ENCODE measurements at regions not wholly inside any gene's neighbourhood (a gene's known extent, or its start where the extent isn't known, plus 50 kb on each side); places are given as distances from the start of the nearest gene placed in this dataset.

GRCh38 chr6:130761286-130761685 is 65.9 kb upstream of the SMLR1 start:
- Histone ChIP-seq H3K9me1 (replicated peaks; ENCODE audit: control insufficient read depth, extremely low read depth, insufficient read depth, low read length) (no peaks in the 10 kb centered on the region), H3K4me2 (ENCODE audit: insufficient read depth, low read length) (no peak overlapping the region), H3K27ac (ENCODE audit: insufficient read depth, low read depth, low read length) (no peak overlapping the region), H3K4me3 (replicated peaks in 1 of 3; ENCODE audit: insufficient read depth in 1 of 3, low read depth in 1 of 3, low read length in 3 of 3) (no peak overlapping the region), H3K9ac (replicated peaks; ENCODE audit: extremely low read depth, insufficient read depth, low read length) (no peak overlapping the region), H3K79me2 (ENCODE audit: control insufficient read depth, insufficient read depth, low read length) (no peaks in the 10 kb centered on the region), H2AFZ (ENCODE audit: low read depth, low read length) (no peak overlapping the region), H4K20me1 (replicated peaks; ENCODE audit: control insufficient read depth, extremely low read depth, insufficient read depth, low read length) (no peaks in the 10 kb centered on the region), H3K9me3 (replicated peaks; ENCODE audit: control insufficient read depth, insufficient read depth, low read length) (no peaks in the 10 kb centered on the region), H3K4me1 (ENCODE audit: control insufficient read depth, extremely low read depth, insufficient read depth, low read length) (no peaks in the 10 kb centered on the region), H3K27me3 (ENCODE audit: control insufficient read depth in 2 of 2, insufficient read depth in 2 of 2, low read length in 2 of 2) (peaks cover 5 to 14% of the 10 kb centered on the region in 2 experiments), H3K36me3 (ENCODE audit: control insufficient read depth in 2 of 2, extremely low read depth in 1 of 2, insufficient read depth in 2 of 2, low read length in 2 of 2) (no peaks in the 10 kb centered on the region)
- BruUV-seq (replicated peaks): no TSS peak
- POLR2A ChIA-PET: no interaction called here
- intact Hi-C loops (cut with micrococcal nuclease): no loop called here
- CTCF ChIA-PET: interaction anchor here (0.8 to 2.7 kb wide), 7 partner anchors 13 to 468 kb away, joined by 3 to 15 read pairs (median 7); partner anchors contain the start of gene TMEM200A
- FAIRE-seq: no peak
- dilution Hi-C loops (cut with MboI; ENCODE audit: extremely low pct_ligation_motif_present, low sequenced_read_pairs): no loop called here
- DNase-seq (ENCODE audit: low read depth, low spot score): no peak
- no peak for TF ChIP-seq JUN (IDR thresholded peaks at IDR 0.05; ENCODE audit: borderline replicate concordance, insufficient read depth, insufficient read length, low read depth)

DNA sequence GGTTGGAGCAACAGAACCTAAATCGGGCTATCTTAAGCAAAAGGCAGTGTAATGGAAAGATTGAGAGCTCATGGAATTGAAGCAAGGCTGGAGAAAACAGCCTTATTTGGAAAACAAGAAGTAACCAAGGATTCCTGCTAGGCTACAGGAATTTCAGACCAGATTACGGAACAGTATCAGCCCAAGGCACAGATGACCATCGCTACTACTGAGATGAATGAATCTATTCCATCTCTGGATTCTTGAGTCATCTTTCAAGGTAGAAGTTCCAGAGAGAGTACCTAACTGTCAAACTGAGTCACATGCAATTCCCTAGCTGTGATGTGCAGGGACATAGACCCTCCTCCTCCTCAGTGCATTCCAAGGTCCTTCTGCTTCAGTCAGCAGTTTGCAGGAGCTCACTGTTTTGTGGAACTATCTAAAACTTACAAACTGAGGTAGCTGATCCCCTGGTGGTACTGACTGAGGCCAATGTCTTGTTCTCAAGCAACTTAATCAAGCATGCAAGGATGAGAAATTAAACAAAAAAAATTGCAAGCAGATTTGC is 62.0 kb upstream of the SMLR1 start:
- H3K4me3 ChIP-seq (replicated peaks in 1 of 3; ENCODE audit: insufficient read depth in 1 of 3, low read depth in 1 of 3, low read length in 3 of 3): no peak overlapping the region
- H3K9me3 ChIP-seq (replicated peaks; ENCODE audit: control insufficient read depth, insufficient read depth, low read length): no peaks in the 10 kb centered on the region
- BruUV-seq (replicated peaks): no TSS peak
- H3K27ac ChIP-seq (ENCODE audit: insufficient read depth, low read depth, low read length): no peak overlapping the region
- POLR2A ChIA-PET: no interaction called here
- CTCF ChIA-PET: interaction anchor here (2.3 kb wide), 1 partner anchor 472 kb away, joined by 11 read pairs; no protein-coding TSS in a partner anchor
- H3K36me3 ChIP-seq (ENCODE audit: control insufficient read depth in 2 of 2, extremely low read depth in 1 of 2, insufficient read depth in 2 of 2, low read length in 2 of 2): no peaks in the 10 kb centered on the region
- no peak for DNase-seq (ENCODE audit: low read depth, low spot score)
- intact Hi-C loops (cut with micrococcal nuclease) (no loop called here), dilution Hi-C loops (cut with MboI; ENCODE audit: extremely low pct_ligation_motif_present, low sequenced_read_pairs) (no loop called here)
- no peak for FAIRE-seq
- no peaks in the 10 kb centered on the region for H4K20me1 ChIP-seq (replicated peaks; ENCODE audit: control insufficient read depth, extremely low read depth, insufficient read depth, low read length)
- no peak for TF ChIP-seq MAX (IDR thresholded peaks at IDR 0.05; ENCODE audit: insufficient read depth, insufficient read length)
- TF ChIP-seq JUN (IDR thresholded peaks at IDR 0.05; ENCODE audit: borderline replicate concordance, insufficient read depth, insufficient read length, low read depth): no peak
- no peak for TF ChIP-seq POLR2AphosphoS5 (IDR thresholded peaks at IDR 0.05; ENCODE audit: insufficient read depth, low read depth, low read length)
- TF ChIP-seq, protein P1, sequence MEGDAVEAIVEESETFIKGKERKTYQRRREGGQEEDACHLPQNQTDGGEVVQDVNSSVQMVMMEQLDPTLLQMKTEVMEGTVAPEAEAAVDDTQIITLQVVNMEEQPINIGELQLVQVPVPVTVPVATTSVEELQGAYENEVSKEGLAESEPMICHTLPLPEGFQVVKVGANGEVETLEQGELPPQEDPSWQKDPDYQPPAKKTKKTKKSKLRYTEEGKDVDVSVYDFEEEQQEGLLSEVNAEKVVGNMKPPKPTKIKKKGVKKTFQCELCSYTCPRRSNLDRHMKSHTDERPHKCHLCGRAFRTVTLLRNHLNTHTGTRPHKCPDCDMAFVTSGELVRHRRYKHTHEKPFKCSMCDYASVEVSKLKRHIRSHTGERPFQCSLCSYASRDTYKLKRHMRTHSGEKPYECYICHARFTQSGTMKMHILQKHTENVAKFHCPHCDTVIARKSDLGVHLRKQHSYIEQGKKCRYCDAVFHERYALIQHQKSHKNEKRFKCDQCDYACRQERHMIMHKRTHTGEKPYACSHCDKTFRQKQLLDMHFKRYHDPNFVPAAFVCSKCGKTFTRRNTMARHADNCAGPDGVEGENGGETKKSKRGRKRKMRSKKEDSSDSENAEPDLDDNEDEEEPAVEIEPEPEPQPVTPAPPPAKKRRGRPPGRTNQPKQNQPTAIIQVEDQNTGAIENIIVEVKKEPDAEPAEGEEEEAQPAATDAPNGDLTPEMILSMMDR (IDR thresholded peaks at IDR 0.05; ENCODE audit: extremely low read depth in 1 of 2, insufficient read depth in 1 of 2, low read depth in 1 of 2, low read length in 2 of 2): no peak
- no peak for TF ChIP-seq MYC (IDR thresholded peaks at IDR 0.05; ENCODE audit: low read depth, low read length)
- no peak for TF ChIP-seq GATA2 (IDR thresholded peaks at IDR 0.05; ENCODE audit: insufficient read depth, insufficient read length, low read depth, low read length)
- no peak for TF ChIP-seq POLR2A (IDR thresholded peaks at IDR 0.05; ENCODE audit: low read depth, low read length)
- no peak for TF ChIP-seq FOS (IDR thresholded peaks at IDR 0.05; ENCODE audit: borderline replicate concordance, insufficient read depth, low read length)
- no peak for TF ChIP-seq EZH2 (IDR thresholded peaks at IDR 0.05; ENCODE audit: borderline replicate concordance, low read depth, low read length, severe bottlenecking)
- no peak overlapping the region for H3K4me2 ChIP-seq (ENCODE audit: insufficient read depth, low read length)
- H3K4me1 ChIP-seq (ENCODE audit: control insufficient read depth, extremely low read depth, insufficient read depth, low read length): no peaks in the 10 kb centered on the region
- no peak overlapping the region for H3K9ac ChIP-seq (replicated peaks; ENCODE audit: extremely low read depth, insufficient read depth, low read length)
- H2AFZ ChIP-seq (ENCODE audit: low read depth, low read length): no peak overlapping the region
- H3K79me2 ChIP-seq (ENCODE audit: control insufficient read depth, insufficient read depth, low read length): no peaks in the 10 kb centered on the region
- H3K9me1 ChIP-seq (replicated peaks; ENCODE audit: control insufficient read depth, extremely low read depth, insufficient read depth, low read length): no peaks in the 10 kb centered on the region
- peaks cover 7 to 14% of the 10 kb centered on the region in 2 experiments for H3K27me3 ChIP-seq (ENCODE audit: control insufficient read depth in 2 of 2, insufficient read depth in 2 of 2, low read length in 2 of 2)

Data from endothelial cell of umbilical vein (primary cell).